ENCODE measurements at regions not wholly inside any gene's neighbourhood (a gene's known extent, or its start where the extent isn't known, plus 50 kb on each side); places are given as distances from the start of the nearest gene placed in this dataset.

GRCh38 chr14:87185961-87186560 is 806.9 kb downstream of the GALC start:
- no peak overlapping the region for H3K9ac ChIP-seq (ENCODE audit: low read depth in 1 of 2, low read length in 2 of 2)
- H3K4me3 ChIP-seq (ENCODE audit: low read depth in 1 of 3, low read length in 3 of 3) = no peak overlapping the region
- no peak overlapping the region for H3K27ac ChIP-seq (ENCODE audit: low read depth in 1 of 2, low read length in 2 of 2)
- H3K4me1 ChIP-seq (ENCODE audit: control insufficient read depth in 4 of 4, insufficient read depth in 4 of 4, low read length in 3 of 4) = no peaks in the 10 kb centered on the region
- no peaks in the 10 kb centered on the region for H3K9me3 ChIP-seq (ENCODE audit: control insufficient read depth in 4 of 4, low read length in 3 of 4)
- H3K27me3 ChIP-seq (ENCODE audit: control insufficient read depth in 4 of 4, insufficient read depth in 4 of 4, low read length in 3 of 4) = no peaks in the 10 kb centered on the region
- no peak for DNase-seq (ENCODE audit: low spot score)
- 54% methylated on average over 10 of the region's 10 CpGs for WGBS
- H3K36me3 ChIP-seq (ENCODE audit: control insufficient read depth in 4 of 4, insufficient read depth in 3 of 4, low read depth in 1 of 4, low read length in 3 of 4) = no peaks in the 10 kb centered on the region
- TF ChIP-seq FOXA2 (IDR thresholded peaks at IDR 0.05) (no peak), GABPA (IDR thresholded peaks at IDR 0.05 in 1 of 2, conservative IDR thresholded peaks at IDR 0.05 in 1 of 2) (no peak), HNF4G (IDR thresholded peaks at IDR 0.05) (no peak), YY1 (IDR thresholded peaks at IDR 0.05) (no peak), REST (IDR thresholded peaks at IDR 0.05) (no peak), MAX (IDR thresholded peaks at IDR 0.05) (no peak), NR2F2 (IDR thresholded peaks at IDR 0.05) (no peak)

GRCh38 chr14:87184180-87184579 is 808.8 kb downstream of the GALC start:
- H3K4me3 ChIP-seq (ENCODE audit: low read depth in 1 of 3, low read length in 3 of 3) = no peak overlapping the region
- 64% methylated on average over 4 of the region's 4 CpGs for WGBS
- DNase-seq (ENCODE audit: low spot score) = no peak
- H3K9ac ChIP-seq (ENCODE audit: low read depth in 1 of 2, low read length in 2 of 2) = no peak overlapping the region
- no peak for TF ChIP-seq HNF4G (IDR thresholded peaks at IDR 0.05)
- no peak for TF ChIP-seq FOXA2 (IDR thresholded peaks at IDR 0.05)
- no peak for TF ChIP-seq NR2F2 (IDR thresholded peaks at IDR 0.05)
- TF ChIP-seq GABPA (IDR thresholded peaks at IDR 0.05 in 1 of 2, conservative IDR thresholded peaks at IDR 0.05 in 1 of 2) = no peak
- no peak for TF ChIP-seq RAD21 (IDR thresholded peaks at IDR 0.05)
- no peak for TF ChIP-seq SP1 (IDR thresholded peaks at IDR 0.05)
- TF ChIP-seq TAF1 (conservative IDR thresholded peaks at IDR 0.05) = no peak
- TF ChIP-seq MAX (IDR thresholded peaks at IDR 0.05) = no peak
- TF ChIP-seq ZBTB33 (IDR thresholded peaks at IDR 0.05) = no peak
- H3K27ac ChIP-seq (ENCODE audit: low read depth in 1 of 2, low read length in 2 of 2) = no peak overlapping the region
- H3K9me3 ChIP-seq (ENCODE audit: control insufficient read depth in 4 of 4, low read length in 3 of 4) = no peaks in the 10 kb centered on the region
- no peaks in the 10 kb centered on the region for H3K4me1 ChIP-seq (ENCODE audit: control insufficient read depth in 4 of 4, insufficient read depth in 4 of 4, low read length in 3 of 4)
- H3K36me3 ChIP-seq (ENCODE audit: control insufficient read depth in 4 of 4, insufficient read depth in 3 of 4, low read depth in 1 of 4, low read length in 3 of 4) = no peaks in the 10 kb centered on the region
- H3K27me3 ChIP-seq (ENCODE audit: control insufficient read depth in 4 of 4, insufficient read depth in 4 of 4, low read length in 3 of 4) = no peaks in the 10 kb centered on the region

GRCh38 chr14:87181288-87181687 is 811.7 kb downstream of the GALC start:
- no peak for DNase-seq (ENCODE audit: low spot score)
- H3K4me3 ChIP-seq (ENCODE audit: low read depth in 1 of 3, low read length in 3 of 3) = no peak overlapping the region
- no peaks in the 10 kb centered on the region for H3K4me1 ChIP-seq (ENCODE audit: control insufficient read depth in 4 of 4, insufficient read depth in 4 of 4, low read length in 3 of 4)
- TF ChIP-seq MAX (IDR thresholded peaks at IDR 0.05) (no peak), RAD21 (IDR thresholded peaks at IDR 0.05) (no peak)
- no peaks in the 10 kb centered on the region for H3K27me3 ChIP-seq (ENCODE audit: control insufficient read depth in 4 of 4, insufficient read depth in 4 of 4, low read length in 3 of 4)
- no peak overlapping the region for H3K9ac ChIP-seq (ENCODE audit: low read depth in 1 of 2, low read length in 2 of 2)
- no peaks in the 10 kb centered on the region for H3K36me3 ChIP-seq (ENCODE audit: control insufficient read depth in 4 of 4, insufficient read depth in 3 of 4, low read depth in 1 of 4, low read length in 3 of 4)
- WGBS = 62% methylated on average over 3 of the region's 3 CpGs
- peaks cover 0 to 3% (median 0%) of the 10 kb centered on the region in 4 donors for H3K9me3 ChIP-seq (ENCODE audit: control insufficient read depth in 4 of 4, low read length in 3 of 4)
- no peak overlapping the region for H3K27ac ChIP-seq (ENCODE audit: low read depth in 1 of 2, low read length in 2 of 2)
